GM13976 (cell line): ENCODE measurements at regions not wholly inside any gene's neighbourhood (a gene's known extent, or its start where the extent isn't known, plus 50 kb on each side); places are given as distances from the start of the nearest gene placed in this dataset.

Source experiments
- DNase-seq: peaks from one replicate; pipeline ENCODE4 v3.0.0; 2012; ENCODE audit warnings: low spot score
- in situ Hi-C: fragments of 300-500 bp; cut with MboI; formaldehyde crosslinking; loops from one replicate; pipeline ENCODE4 v1.12.0; 2022; ENCODE audit warnings: low sequenced_read_pairs, mixed read lengths, inconsistent platforms; ENCODE audit not compliant: unreplicated experiment
- TF ChIP-seq, protein P1 (sequence below): IDR thresholded peaks from 2 replicates; pipeline ENCODE4 v1.5.1; 2012; ENCODE audit warnings: borderline replicate concordance, mild to moderate bottlenecking; ENCODE audit not compliant: insufficient read depth; ENCODE audit errors: extremely low read depth, missing control alignments, control extremely low read depth

DNA sequence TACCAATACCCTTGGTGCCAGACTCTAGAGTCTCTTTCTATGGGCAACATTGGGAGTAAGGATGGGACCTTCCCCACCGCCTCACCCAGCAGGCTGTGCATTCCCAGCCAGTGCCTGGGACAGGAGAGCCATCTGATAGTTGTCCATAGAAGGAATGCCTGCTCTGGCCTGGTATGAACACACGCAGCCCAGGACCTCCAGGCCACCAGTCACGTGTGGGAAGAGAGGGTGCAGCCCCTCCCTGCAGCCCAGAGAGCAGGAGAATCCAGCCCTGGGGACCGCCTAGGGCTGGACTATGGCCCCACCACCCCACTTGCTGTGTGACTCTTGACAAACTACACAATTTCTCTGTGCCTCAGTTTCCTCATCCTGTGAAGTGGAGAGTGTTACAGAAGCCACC lies 52.5 kb upstream of the ID2 start:
- in situ Hi-C loops, result no loop called here
- DNase-seq, result no peak
- TF ChIP-seq, protein P1, sequence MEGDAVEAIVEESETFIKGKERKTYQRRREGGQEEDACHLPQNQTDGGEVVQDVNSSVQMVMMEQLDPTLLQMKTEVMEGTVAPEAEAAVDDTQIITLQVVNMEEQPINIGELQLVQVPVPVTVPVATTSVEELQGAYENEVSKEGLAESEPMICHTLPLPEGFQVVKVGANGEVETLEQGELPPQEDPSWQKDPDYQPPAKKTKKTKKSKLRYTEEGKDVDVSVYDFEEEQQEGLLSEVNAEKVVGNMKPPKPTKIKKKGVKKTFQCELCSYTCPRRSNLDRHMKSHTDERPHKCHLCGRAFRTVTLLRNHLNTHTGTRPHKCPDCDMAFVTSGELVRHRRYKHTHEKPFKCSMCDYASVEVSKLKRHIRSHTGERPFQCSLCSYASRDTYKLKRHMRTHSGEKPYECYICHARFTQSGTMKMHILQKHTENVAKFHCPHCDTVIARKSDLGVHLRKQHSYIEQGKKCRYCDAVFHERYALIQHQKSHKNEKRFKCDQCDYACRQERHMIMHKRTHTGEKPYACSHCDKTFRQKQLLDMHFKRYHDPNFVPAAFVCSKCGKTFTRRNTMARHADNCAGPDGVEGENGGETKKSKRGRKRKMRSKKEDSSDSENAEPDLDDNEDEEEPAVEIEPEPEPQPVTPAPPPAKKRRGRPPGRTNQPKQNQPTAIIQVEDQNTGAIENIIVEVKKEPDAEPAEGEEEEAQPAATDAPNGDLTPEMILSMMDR, result no peak

- DNase-seq, result no peak
- in situ Hi-C loops, result no loop called here
- TF ChIP-seq, protein P1, result no peak
These were observed 51.0 kb upstream of the ID2 start for GRCh38 chr2:8630676-8631464.

DNA sequence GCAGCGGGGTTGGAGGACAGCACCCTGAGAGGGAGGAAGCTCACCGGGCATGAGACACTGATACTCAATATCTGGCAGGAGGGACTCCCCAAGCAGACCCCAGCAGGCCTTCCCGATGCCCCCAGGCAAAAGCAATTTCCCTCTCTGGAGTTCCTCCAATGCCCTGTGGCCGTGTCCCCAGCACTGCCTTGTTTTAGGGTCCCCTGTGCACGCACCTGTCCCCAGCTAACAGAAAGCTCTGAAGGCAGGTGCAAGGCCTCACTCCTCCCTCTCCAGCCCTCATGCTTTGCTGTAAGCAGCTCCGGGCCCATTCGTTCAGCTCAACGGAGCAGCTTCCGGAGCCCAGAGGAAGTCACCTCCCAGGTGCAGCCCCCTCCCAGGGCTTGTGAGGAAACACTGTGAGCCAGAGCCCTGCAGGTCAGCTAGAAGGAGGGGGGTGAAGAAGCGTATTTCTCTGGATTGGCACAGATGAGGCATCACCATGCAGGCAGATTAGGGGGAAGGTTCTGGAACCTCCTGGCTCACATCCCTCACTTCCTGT lies 50.3 kb upstream of the ID2 start:
- DNase-seq, result no peak
- TF ChIP-seq, protein P1, result no peak
- in situ Hi-C loops, result no loop called here
